Muscle of leg (tissue), 3 donors: ENCODE measurements at regions not wholly inside any gene's neighbourhood (a gene's known extent, or its start where the extent isn't known, plus 50 kb on each side); places are given as distances from the start of the nearest gene placed in this dataset.

ENCODE experiments used
- DNase-seq: peaks from one replicate; pipeline ENCODE4 v3.0.0; 2013
- H3K27ac ChIP-seq: one replicate; pipeline ENCODE4 v1.5.1; 2013; ENCODE audit warnings: mild to moderate bottlenecking, low read length, control low read depth
- H3K27me3 ChIP-seq: one replicate; pipeline ENCODE4 v1.6.1; 2013; ENCODE audit warnings: low read length; ENCODE audit not compliant: control insufficient read depth, insufficient read depth
- H3K36me3 ChIP-seq: one replicate; pipeline ENCODE4 v1.6.1; 2013; ENCODE audit warnings: low read length; ENCODE audit not compliant: control insufficient read depth, insufficient read depth
- H3K4me1 ChIP-seq: one replicate; pipeline ENCODE4 v1.6.1; 2013; ENCODE audit warnings: low read length; ENCODE audit not compliant: control insufficient read depth, insufficient read depth
- H3K4me3 ChIP-seq: one replicate; pipeline ENCODE4 v1.5.1; 2013; ENCODE audit warnings: low read length, control low read depth
- H3K9me3 ChIP-seq: replicated peaks from 2 replicates; pipeline ENCODE4 v1.6.1; 2013; ENCODE audit warnings: low read depth, low read length; ENCODE audit not compliant: control insufficient read depth
- WGBS: methylation state at CpG from one replicate; pipeline ENCODE4 v1.1.5; 2013; ENCODE audit warnings: missing lambda C conversion rate; ENCODE audit not compliant: insufficient coverage; 5-methylcytosine and 5-hydroxymethylcytosine counted together

DNA sequence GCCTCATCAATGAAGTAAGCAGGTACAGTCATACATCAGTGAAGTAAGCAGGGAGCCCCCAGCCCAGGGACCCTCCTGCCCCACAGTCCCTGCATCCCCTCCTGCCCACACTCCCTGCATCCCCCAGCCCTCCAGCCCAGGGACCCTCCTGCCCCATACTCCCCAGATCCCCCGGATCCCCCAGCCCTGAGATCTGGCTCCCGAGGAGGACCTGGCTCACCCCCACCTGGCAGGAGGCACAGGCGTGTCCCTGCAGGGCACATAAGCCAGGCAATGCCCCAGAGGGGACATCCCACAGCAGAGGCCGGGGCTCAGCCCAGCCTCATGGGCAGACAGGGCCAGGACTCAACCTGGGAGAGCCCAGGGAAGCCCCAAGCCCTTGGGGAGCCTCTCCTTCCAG, 53.6 kb upstream of the TPM4 start:
- Histone ChIP-seq H3K27ac (no peak overlapping the region), H3K4me3 (no peak overlapping the region), H3K27me3 (no peaks in the 10 kb centered on the region), H3K9me3 (no peaks in the 10 kb centered on the region), H3K36me3 (no peaks in the 10 kb centered on the region), H3K4me1 (no peaks in the 10 kb centered on the region)
- no peak for DNase-seq
- WGBS = 59% methylated on average over 4 of the region's 4 CpGs

DNA sequence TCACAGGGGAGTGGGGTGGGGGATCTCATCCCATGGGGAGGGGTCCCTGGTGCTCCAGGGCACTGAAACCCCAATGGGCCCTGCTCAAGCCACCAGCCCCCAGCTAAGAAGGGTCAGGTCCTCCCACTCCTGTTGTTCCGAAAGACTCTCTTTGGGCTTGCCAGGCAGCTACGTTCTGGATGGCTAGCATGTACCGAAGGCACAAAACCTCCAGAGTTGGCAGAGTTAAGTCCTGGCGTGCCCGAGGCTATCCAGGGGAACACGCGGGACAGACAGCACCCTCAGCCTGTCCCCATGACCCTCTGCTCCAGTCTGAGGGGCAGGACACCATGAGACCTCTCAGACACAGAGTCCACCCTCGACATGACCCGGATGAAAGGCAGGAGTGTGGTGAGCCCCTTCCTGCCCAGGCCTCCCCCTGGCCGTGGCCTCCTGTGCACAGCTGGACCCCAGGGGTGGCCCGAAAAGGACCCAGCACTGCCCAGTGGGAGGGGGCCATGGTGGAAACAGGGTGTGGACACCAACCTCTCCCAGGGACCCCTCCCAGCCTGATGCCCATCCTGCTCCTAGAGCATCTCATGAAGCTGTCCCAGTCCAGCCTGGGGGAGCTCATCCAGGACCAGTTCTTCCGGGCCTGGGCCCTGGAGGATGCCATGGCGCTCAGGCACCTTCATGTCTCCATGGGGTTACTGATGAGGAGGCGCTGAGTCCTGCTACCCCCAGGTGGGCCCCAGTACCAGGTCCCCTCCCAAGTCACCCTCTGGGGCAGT, 53.0 kb upstream of the TPM4 start:
- Histone ChIP-seq H3K27me3 (no peaks in the 10 kb centered on the region), H3K9me3 (no peaks in the 10 kb centered on the region), H3K27ac (no peak overlapping the region), H3K4me1 (no peaks in the 10 kb centered on the region), H3K4me3 (no peak overlapping the region), H3K36me3 (no peaks in the 10 kb centered on the region)
- WGBS = 53% methylated on average over 12 of the region's 14 CpGs
- no peak for DNase-seq

DNA sequence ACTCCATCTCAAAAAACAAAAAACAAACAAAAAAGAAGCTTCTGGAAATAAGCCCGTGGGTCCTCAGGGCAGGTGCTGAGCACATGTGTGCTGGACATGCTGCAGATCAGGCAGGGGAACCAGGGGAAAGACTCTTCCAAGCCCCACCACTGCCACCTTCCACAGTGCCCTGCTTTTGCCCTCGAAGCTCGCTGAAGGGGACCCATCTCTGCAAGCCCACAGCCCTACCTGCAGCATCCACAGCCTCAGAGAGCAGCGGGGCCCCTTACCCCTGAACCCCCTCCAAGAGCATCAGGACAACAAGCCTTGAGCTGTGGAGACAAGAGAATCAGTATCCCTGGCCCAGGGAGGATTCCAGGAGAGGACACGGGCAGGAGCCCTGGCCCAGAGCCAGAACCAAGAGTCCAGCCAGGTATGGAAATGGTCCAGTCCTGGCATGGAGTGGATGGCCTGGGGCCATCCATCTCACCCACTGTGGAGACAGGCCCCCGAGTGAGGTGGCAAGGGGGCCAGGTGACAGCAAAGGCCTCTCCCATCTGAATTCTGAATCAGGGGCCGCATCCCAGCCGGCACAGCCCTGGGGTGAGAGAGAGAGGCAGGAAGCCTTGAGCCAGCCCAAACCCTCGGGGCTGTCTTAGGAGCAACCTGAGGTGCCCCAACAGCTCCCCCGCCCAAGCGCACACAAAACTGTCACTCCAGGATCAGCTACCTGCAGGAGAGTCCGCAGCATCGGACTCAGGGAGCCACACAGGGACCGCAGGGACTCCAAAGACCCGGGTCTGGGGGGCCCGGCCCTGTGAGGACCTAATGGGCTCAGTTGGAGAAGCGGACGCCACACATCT, 51.8 kb upstream of the TPM4 start:
- WGBS = 83% methylated on average over 15 of the region's 18 CpGs
- no peak overlapping the region for H3K4me3 ChIP-seq
- DNase-seq = no peak
- H3K36me3 ChIP-seq = no peaks in the 10 kb centered on the region
- H3K9me3 ChIP-seq = no peaks in the 10 kb centered on the region
- no peaks in the 10 kb centered on the region for H3K27me3 ChIP-seq
- no peaks in the 10 kb centered on the region for H3K4me1 ChIP-seq
- H3K27ac ChIP-seq = no peak overlapping the region

DNA sequence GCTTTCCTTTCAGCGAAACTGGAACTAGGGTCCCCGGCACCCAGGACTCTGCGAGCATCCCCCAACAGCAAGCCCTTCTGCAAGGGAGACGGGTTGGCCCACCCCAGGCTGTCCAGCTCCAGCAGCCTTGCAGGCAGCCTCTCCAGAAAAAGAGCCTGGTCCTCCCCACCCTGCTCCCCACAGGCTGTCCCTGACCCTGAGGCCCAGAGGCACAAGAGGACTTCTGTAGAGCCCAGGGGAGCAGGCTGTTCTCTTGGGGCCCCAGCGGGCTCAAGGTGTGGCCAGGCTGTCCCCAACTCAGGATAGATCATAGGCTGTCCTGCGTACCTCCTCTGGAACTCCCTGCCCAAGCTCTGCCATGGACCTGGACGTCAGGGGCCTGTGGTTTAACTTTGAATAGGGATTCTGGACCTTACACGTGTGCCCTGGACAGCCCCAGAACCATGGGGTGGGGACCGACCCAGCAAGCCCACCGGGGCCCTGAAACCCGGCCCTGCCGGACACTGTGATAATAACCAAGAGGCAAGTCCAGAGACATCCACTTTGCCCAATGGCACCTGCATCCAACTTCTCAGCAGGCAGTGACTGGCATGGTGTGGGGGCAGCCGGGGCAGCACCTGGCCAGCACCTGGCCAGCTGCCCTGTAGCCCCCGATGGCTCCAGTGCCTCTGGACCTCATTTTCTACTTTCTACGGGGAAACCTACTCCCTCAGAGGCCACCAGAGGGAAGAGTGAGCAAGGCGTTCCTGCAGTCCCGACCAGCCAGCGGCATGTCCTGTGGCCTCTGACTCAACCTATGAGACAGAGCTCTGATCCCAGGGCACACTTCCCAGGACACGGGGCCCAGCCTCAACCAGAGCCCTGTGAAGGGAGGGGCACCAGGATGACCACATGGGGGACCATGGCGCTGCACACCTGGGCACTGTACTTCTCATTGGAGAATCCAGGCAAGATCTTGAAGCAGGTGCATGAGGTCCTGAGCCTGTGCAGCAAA, 50.9 kb upstream of the TPM4 start:
- DNase-seq = no peak
- H3K27ac ChIP-seq = no peak overlapping the region
- H3K9me3 ChIP-seq = no peaks in the 10 kb centered on the region
- H3K36me3 ChIP-seq = no peaks in the 10 kb centered on the region
- no peaks in the 10 kb centered on the region for H3K27me3 ChIP-seq
- 57% methylated on average over 19 of the region's 20 CpGs for WGBS
- no peak overlapping the region for H3K4me3 ChIP-seq
- H3K4me1 ChIP-seq = no peaks in the 10 kb centered on the region

DNA sequence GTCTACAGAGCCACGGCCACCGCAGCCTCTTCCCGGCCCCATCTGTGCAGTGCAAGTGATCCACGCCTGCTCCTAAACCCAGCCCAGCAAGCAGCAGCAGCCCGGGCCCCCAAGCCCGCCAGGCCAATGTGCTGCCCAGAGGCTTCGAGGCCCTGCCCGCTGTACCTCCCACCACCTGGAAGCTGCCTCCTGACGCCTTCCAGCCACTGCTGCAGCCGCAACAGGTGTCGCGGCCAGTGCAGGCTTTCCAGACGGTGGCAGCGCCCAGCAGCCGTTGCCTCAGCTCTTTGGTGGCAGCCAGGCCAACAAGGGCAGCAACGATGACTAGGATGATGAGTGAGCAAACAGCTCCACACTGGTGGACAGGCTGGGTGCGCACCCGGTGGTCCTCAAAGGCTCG, 50.2 kb upstream of the TPM4 start:
- H3K36me3 ChIP-seq = no peaks in the 10 kb centered on the region
- 79% methylated on average over 19 of the region's 19 CpGs for WGBS
- no peaks in the 10 kb centered on the region for H3K9me3 ChIP-seq
- H3K27ac ChIP-seq = no peak overlapping the region
- H3K27me3 ChIP-seq = no peaks in the 10 kb centered on the region
- no peaks in the 10 kb centered on the region for H3K4me1 ChIP-seq
- DNase-seq = no peak
- no peak overlapping the region for H3K4me3 ChIP-seq
